DND-41 (cell line): ENCODE measurements at regions not wholly inside any gene's neighbourhood (a gene's known extent, or its start where the extent isn't known, plus 50 kb on each side); places are given as distances from the start of the nearest gene placed in this dataset.

Source experiments
- EZH2 ChIP-seq: IDR thresholded peaks from 3 replicates; pipeline ENCODE4 v1.6.1; 2012; ENCODE audit warnings: borderline replicate concordance, low read depth, mild to moderate bottlenecking, moderate library complexity, low read length, inconsistent platforms; ENCODE audit not compliant: severe bottlenecking
- TF ChIP-seq, protein P1 (sequence below): IDR thresholded peaks from 2 replicates; pipeline ENCODE4 v1.5.1; 2012; ENCODE audit warnings: borderline replicate concordance, low read length, moderate library complexity, mild to moderate bottlenecking; ENCODE audit not compliant: poor library complexity, severe bottlenecking; ENCODE audit errors: extremely low read depth

DNA sequence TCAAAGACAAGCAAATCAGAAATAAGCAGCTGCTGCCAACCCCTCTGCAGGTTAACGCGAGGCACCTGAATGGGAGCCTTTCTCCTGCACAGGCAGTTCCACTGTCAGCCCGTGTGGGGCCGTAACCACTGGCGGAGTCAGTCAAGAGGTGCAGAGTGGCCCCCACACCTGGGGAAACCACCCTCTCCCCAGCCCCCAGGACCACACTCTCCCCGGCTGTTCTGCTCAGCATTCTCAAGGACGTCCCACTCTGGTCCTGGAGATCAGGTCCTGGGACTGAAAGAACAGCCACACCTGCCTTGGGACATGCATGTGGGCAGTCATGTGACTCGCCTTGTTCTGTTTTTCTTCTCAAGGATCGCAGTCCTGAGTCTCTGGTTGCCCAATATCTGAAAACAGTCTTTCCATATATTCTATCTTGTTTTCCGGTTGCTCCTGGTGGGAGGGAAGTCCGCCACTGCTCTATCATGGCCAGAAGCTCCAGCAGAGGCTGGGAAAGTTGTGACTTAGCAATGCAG lies 252.5 kb downstream of the PTPRU start:
- TF ChIP-seq EZH2, result no peak
- TF ChIP-seq, protein P1, sequence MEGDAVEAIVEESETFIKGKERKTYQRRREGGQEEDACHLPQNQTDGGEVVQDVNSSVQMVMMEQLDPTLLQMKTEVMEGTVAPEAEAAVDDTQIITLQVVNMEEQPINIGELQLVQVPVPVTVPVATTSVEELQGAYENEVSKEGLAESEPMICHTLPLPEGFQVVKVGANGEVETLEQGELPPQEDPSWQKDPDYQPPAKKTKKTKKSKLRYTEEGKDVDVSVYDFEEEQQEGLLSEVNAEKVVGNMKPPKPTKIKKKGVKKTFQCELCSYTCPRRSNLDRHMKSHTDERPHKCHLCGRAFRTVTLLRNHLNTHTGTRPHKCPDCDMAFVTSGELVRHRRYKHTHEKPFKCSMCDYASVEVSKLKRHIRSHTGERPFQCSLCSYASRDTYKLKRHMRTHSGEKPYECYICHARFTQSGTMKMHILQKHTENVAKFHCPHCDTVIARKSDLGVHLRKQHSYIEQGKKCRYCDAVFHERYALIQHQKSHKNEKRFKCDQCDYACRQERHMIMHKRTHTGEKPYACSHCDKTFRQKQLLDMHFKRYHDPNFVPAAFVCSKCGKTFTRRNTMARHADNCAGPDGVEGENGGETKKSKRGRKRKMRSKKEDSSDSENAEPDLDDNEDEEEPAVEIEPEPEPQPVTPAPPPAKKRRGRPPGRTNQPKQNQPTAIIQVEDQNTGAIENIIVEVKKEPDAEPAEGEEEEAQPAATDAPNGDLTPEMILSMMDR, result no peak
